ENCODE measurements at regions not wholly inside any gene's neighbourhood (a gene's known extent, or its start where the extent isn't known, plus 50 kb on each side); places are given as distances from the start of the nearest gene placed in this dataset.

DNA sequence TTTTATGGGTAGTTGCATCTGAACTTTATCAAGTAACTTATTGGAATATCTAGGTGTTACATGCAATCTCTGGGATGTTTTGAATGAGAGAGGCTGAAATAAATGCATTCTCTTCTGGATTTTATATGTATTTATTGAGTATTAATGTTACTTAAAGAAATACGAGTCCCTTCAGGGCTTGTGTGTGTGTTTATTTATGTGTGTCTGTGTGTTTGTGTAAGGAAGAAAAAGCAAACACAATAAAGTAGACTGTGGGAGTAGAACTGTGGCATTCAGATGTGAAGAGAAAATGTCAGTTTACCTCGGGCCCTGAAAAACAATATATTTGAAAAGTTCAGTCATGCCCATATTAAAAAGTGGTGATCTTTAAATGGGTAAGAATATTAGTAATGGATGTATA, 250.5 kb downstream of the RPL10L start:
- Histone ChIP-seq H2AFZ (ENCODE audit: low read depth, low read length) (no peak overlapping the region), H3K4me2 (ENCODE audit: insufficient read depth, low read length) (no peak overlapping the region), H3K27me3 (ENCODE audit: insufficient read depth, low read length, poor library complexity) (no peaks in the 10 kb centered on the region), H3K79me2 (ENCODE audit: insufficient read depth, low read length) (no peaks in the 10 kb centered on the region), H3K27ac (ENCODE audit: low read length) (no peak overlapping the region), H3K4me1 (ENCODE audit: insufficient read depth, low read length) (no peaks in the 10 kb centered on the region), H3K36me3 (ENCODE audit: insufficient read depth, low read length) (no peaks in the 10 kb centered on the region), H3K9me3 (ENCODE audit: insufficient read depth, low read length, severe bottlenecking) (no peaks in the 10 kb centered on the region), H3K4me3 (ENCODE audit: low read depth in 1 of 2, low read length in 2 of 2) (no peak overlapping the region), H4K20me1 (ENCODE audit: insufficient read depth, low read length) (no peaks in the 10 kb centered on the region), H3K9ac (ENCODE audit: low read depth, low read length) (no peak overlapping the region)
- ATAC-seq (ENCODE audit: insufficient read depth, low read depth) (no peak), DNase-seq (no peak)
- TF ChIP-seq, protein P1, sequence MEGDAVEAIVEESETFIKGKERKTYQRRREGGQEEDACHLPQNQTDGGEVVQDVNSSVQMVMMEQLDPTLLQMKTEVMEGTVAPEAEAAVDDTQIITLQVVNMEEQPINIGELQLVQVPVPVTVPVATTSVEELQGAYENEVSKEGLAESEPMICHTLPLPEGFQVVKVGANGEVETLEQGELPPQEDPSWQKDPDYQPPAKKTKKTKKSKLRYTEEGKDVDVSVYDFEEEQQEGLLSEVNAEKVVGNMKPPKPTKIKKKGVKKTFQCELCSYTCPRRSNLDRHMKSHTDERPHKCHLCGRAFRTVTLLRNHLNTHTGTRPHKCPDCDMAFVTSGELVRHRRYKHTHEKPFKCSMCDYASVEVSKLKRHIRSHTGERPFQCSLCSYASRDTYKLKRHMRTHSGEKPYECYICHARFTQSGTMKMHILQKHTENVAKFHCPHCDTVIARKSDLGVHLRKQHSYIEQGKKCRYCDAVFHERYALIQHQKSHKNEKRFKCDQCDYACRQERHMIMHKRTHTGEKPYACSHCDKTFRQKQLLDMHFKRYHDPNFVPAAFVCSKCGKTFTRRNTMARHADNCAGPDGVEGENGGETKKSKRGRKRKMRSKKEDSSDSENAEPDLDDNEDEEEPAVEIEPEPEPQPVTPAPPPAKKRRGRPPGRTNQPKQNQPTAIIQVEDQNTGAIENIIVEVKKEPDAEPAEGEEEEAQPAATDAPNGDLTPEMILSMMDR (IDR thresholded peaks at IDR 0.05; ENCODE audit: borderline replicate concordance, extremely low read depth, low read length, poor library complexity, severe bottlenecking), result no peak
- no peak for TF ChIP-seq EZH2 (IDR thresholded peaks at IDR 0.05; ENCODE audit: borderline replicate concordance, low read depth, low read length, severe bottlenecking)

DNA sequence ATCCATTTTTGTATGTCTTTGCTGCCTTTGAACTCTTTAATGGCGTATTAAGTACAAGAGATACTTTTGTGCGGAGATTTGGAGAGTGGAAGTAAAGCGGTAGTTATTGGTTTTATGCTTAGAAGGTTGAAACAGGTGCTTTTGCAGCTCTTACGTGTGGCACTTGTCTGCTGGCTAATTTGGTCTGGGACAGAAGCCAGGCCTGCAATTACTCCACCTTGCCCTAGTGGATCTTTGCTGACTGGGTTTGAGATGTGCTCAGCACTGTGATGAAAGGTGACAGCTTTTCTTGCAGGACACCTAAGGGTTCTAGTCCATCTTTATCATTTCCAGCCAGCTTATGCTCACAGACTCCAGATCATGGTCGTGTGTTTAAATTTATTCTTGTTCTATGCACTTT, 252.5 kb downstream of the RPL10L start:
- no peaks in the 10 kb centered on the region for H3K36me3 ChIP-seq (ENCODE audit: insufficient read depth, low read length)
- no peaks in the 10 kb centered on the region for H3K27me3 ChIP-seq (ENCODE audit: insufficient read depth, low read length, poor library complexity)
- H2AFZ ChIP-seq (ENCODE audit: low read depth, low read length), result no peak overlapping the region
- no peaks in the 10 kb centered on the region for H4K20me1 ChIP-seq (ENCODE audit: insufficient read depth, low read length)
- TF ChIP-seq, protein P1 (IDR thresholded peaks at IDR 0.05; ENCODE audit: borderline replicate concordance, extremely low read depth, low read length, poor library complexity, severe bottlenecking), result no peak
- no peak for TF ChIP-seq EZH2 (IDR thresholded peaks at IDR 0.05; ENCODE audit: borderline replicate concordance, low read depth, low read length, severe bottlenecking)
- H3K27ac ChIP-seq (ENCODE audit: low read length), result no peak overlapping the region
- H3K9me3 ChIP-seq (ENCODE audit: insufficient read depth, low read length, severe bottlenecking), result no peaks in the 10 kb centered on the region
- ATAC-seq (ENCODE audit: insufficient read depth, low read depth) (no peak), DNase-seq (no peak)
- no peaks in the 10 kb centered on the region for H3K79me2 ChIP-seq (ENCODE audit: insufficient read depth, low read length)
- no peak overlapping the region for H3K4me3 ChIP-seq (ENCODE audit: low read depth in 1 of 2, low read length in 2 of 2)
- H3K4me1 ChIP-seq (ENCODE audit: insufficient read depth, low read length), result no peaks in the 10 kb centered on the region
- H3K4me2 ChIP-seq (ENCODE audit: insufficient read depth, low read length), result no peak overlapping the region
- H3K9ac ChIP-seq (ENCODE audit: low read depth, low read length), result no peak overlapping the region

- Histone ChIP-seq H3K79me2 (ENCODE audit: insufficient read depth, low read length) (no peaks in the 10 kb centered on the region), H2AFZ (ENCODE audit: low read depth, low read length) (no peak overlapping the region), H3K4me1 (ENCODE audit: insufficient read depth, low read length) (no peaks in the 10 kb centered on the region), H3K4me3 (ENCODE audit: low read depth in 1 of 2, low read length in 2 of 2) (no peak overlapping the region), H3K27ac (ENCODE audit: low read length) (no peak overlapping the region), H3K9ac (ENCODE audit: low read depth, low read length) (no peak overlapping the region), H3K4me2 (ENCODE audit: insufficient read depth, low read length) (no peak overlapping the region), H3K27me3 (ENCODE audit: insufficient read depth, low read length, poor library complexity) (no peaks in the 10 kb centered on the region), H3K36me3 (ENCODE audit: insufficient read depth, low read length) (no peaks in the 10 kb centered on the region), H3K9me3 (ENCODE audit: insufficient read depth, low read length, severe bottlenecking) (no peaks in the 10 kb centered on the region), H4K20me1 (ENCODE audit: insufficient read depth, low read length) (no peaks in the 10 kb centered on the region)
- no peak for DNase-seq
- no peak for ATAC-seq (ENCODE audit: insufficient read depth, low read depth)
- TF ChIP-seq, protein P1 (IDR thresholded peaks at IDR 0.05; ENCODE audit: borderline replicate concordance, extremely low read depth, low read length, poor library complexity, severe bottlenecking), result no peak
- TF ChIP-seq EZH2 (IDR thresholded peaks at IDR 0.05; ENCODE audit: borderline replicate concordance, low read depth, low read length, severe bottlenecking), result no peak
Observed at GRCh38 chr14:46384611-46385010, 267.0 kb downstream of the RPL10L start.

DNA sequence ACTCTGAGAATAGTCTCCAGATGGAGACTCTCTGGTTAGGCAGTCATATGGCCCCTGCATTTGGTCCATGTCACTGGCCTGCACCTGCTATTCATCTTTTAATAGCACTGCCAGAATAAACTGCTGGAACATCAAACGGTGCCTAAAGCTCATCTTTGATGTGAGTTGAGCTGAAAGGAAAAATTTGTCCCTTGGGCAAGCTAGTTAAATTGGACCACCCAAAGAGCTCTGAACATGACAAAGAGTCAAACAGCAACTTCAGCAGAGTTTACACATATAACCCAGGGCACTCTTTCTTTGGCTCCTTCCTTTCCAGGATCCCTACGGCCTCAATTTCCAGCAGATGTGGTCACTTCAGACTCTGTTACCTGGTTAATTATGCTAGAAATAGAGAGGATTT, 269.9 kb downstream of the RPL10L start:
- Histone ChIP-seq H3K79me2 (ENCODE audit: insufficient read depth, low read length) (no peaks in the 10 kb centered on the region), H3K9ac (ENCODE audit: low read depth, low read length) (no peak overlapping the region), H3K27me3 (ENCODE audit: insufficient read depth, low read length, poor library complexity) (no peaks in the 10 kb centered on the region), H3K27ac (ENCODE audit: low read length) (no peak overlapping the region), H3K4me3 (ENCODE audit: low read depth in 1 of 2, low read length in 2 of 2) (no peak overlapping the region), H2AFZ (ENCODE audit: low read depth, low read length) (no peak overlapping the region), H3K36me3 (ENCODE audit: insufficient read depth, low read length) (no peaks in the 10 kb centered on the region), H3K4me1 (ENCODE audit: insufficient read depth, low read length) (no peaks in the 10 kb centered on the region), H3K9me3 (ENCODE audit: insufficient read depth, low read length, severe bottlenecking) (no peaks in the 10 kb centered on the region), H4K20me1 (ENCODE audit: insufficient read depth, low read length) (no peaks in the 10 kb centered on the region), H3K4me2 (ENCODE audit: insufficient read depth, low read length) (no peak overlapping the region)
- DNase-seq, result no peak
- no peak for TF ChIP-seq EZH2 (IDR thresholded peaks at IDR 0.05; ENCODE audit: borderline replicate concordance, low read depth, low read length, severe bottlenecking)
- TF ChIP-seq, protein P1 (IDR thresholded peaks at IDR 0.05; ENCODE audit: borderline replicate concordance, extremely low read depth, low read length, poor library complexity, severe bottlenecking), result no peak
- ATAC-seq (ENCODE audit: insufficient read depth, low read depth), result no peak
